SK-N-SH (cell line): ENCODE measurements at regions not wholly inside any gene's neighbourhood (a gene's known extent, or its start where the extent isn't known, plus 50 kb on each side); places are given as distances from the start of the nearest gene placed in this dataset.

Experiments
- EP300 ChIP-seq, 2 experiments: IDR thresholded peaks; 2 replicates each; pipeline versions ENCODE4 v1.4.0 to v1.6.1; 2012; ENCODE audit warnings: borderline replicate concordance in 1 of 2, low read depth in 1 of 2, low read length in 1 of 2
- EZH2phosphoT487 ChIP-seq: fragments of 200-600 bp; sonication (generic); IDR thresholded peaks from 2 replicates; pipeline ENCODE4 v1.6.1; 2017; ENCODE audit warnings: low read depth, mixed run types, mild to moderate bottlenecking, antibody characterized with exemption, moderate library complexity, borderline replicate concordance
- FOXJ3 ChIP-seq: sonication (generic); formaldehyde crosslinking; IDR thresholded peaks from 2 replicates; pipeline ENCODE4 v1.5.1; 2020; ENCODE audit warnings: mild to moderate bottlenecking, missing genetic modification reagents
- GABPA ChIP-seq: IDR thresholded peaks from 2 replicates; pipeline ENCODE4 v1.4.0; 2012; ENCODE audit warnings: low read depth, mild to moderate bottlenecking
- GATA2 ChIP-seq: sonication (generic); formaldehyde crosslinking; IDR thresholded peaks from 2 replicates; pipeline ENCODE4 v1.5.0; 2020; ENCODE audit warnings: mild to moderate bottlenecking, missing genetic modification reagents
- JUND ChIP-seq: IDR thresholded peaks from 2 replicates; pipeline ENCODE4 v1.4.0; 2012
- MXI1 ChIP-seq: IDR thresholded peaks from 2 replicates; pipeline ENCODE4 v1.6.1; 2012; ENCODE audit warnings: mild to moderate bottlenecking, low read depth, low read length, improper control_type of control experiment
- POLR2AphosphoS5 ChIP-seq: IDR thresholded peaks from 2 replicates; pipeline ENCODE4 v1.6.1; 2012; ENCODE audit warnings: low read depth, low read length
- SMC3 ChIP-seq: IDR thresholded peaks from 2 replicates; pipeline ENCODE4 v1.6.1; 2012; ENCODE audit warnings: low read depth, low read length, improper control_type of control experiment
- TAF1 ChIP-seq: IDR thresholded peaks from 2 replicates; pipeline ENCODE4 v1.6.1; 2012; ENCODE audit warnings: low read depth, mild to moderate bottlenecking, low read length, moderate library complexity, borderline replicate concordance
- TF ChIP-seq, protein P1 (sequence below): fragments of 200-600 bp; sonication (generic); IDR thresholded peaks from 2 replicates; pipeline ENCODE4 v1.6.1; 2017; ENCODE audit warnings: antibody characterized with exemption, mild to moderate bottlenecking, moderate library complexity
- TF ChIP-seq, protein P2 (sequence below): IDR thresholded peaks from 2 replicates; pipeline ENCODE4 v1.6.1; 2012; ENCODE audit warnings: mild to moderate bottlenecking, low read depth, low read length, moderate library complexity
- TF ChIP-seq, protein P3 (sequence below): fragments of 150-350 bp; IDR thresholded peaks from 2 replicates; pipeline ENCODE4 v1.6.1; 2017; ENCODE audit warnings: antibody characterized with exemption, low read length, low read depth, borderline replicate concordance

DNA sequence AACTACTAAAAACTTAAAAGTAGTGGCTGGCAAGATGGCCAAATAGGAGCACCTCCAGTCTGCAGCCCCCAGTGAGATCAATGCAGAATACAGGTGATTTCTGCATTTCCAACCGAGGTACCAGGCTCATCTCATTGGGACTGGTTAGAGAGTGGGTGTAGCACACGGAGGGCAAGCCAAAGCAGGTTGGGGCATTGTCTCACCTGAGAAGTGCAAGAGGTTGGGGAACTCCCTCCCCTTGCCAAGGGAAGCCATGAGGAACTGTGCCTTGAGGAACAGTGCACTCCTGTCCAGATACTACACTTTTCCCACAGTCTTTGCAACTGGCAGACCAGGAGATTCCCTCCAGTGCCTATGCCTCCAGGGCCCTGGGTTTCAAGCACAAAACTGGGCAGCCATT, 311.1 kb downstream of the PAPSS1 start:
- TF ChIP-seq GABPA (no peak), EZH2phosphoT487 (no peak), TAF1 (no peak), FOXJ3 (no peak), EP300 (IDR thresholded peaks at IDR 0.05; ENCODE audit: borderline replicate concordance in 1 of 2, low read depth in 1 of 2, low read length in 1 of 2) (no peak), POLR2AphosphoS5 (no peak), MXI1 (no peak), GATA2 (CRISPR knock-in tag) (no peak), SMC3 (no peak), JUND (no peak)
- TF ChIP-seq, protein P1, sequence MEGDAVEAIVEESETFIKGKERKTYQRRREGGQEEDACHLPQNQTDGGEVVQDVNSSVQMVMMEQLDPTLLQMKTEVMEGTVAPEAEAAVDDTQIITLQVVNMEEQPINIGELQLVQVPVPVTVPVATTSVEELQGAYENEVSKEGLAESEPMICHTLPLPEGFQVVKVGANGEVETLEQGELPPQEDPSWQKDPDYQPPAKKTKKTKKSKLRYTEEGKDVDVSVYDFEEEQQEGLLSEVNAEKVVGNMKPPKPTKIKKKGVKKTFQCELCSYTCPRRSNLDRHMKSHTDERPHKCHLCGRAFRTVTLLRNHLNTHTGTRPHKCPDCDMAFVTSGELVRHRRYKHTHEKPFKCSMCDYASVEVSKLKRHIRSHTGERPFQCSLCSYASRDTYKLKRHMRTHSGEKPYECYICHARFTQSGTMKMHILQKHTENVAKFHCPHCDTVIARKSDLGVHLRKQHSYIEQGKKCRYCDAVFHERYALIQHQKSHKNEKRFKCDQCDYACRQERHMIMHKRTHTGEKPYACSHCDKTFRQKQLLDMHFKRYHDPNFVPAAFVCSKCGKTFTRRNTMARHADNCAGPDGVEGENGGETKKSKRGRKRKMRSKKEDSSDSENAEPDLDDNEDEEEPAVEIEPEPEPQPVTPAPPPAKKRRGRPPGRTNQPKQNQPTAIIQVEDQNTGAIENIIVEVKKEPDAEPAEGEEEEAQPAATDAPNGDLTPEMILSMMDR = no peak
- TF ChIP-seq, protein P2, sequence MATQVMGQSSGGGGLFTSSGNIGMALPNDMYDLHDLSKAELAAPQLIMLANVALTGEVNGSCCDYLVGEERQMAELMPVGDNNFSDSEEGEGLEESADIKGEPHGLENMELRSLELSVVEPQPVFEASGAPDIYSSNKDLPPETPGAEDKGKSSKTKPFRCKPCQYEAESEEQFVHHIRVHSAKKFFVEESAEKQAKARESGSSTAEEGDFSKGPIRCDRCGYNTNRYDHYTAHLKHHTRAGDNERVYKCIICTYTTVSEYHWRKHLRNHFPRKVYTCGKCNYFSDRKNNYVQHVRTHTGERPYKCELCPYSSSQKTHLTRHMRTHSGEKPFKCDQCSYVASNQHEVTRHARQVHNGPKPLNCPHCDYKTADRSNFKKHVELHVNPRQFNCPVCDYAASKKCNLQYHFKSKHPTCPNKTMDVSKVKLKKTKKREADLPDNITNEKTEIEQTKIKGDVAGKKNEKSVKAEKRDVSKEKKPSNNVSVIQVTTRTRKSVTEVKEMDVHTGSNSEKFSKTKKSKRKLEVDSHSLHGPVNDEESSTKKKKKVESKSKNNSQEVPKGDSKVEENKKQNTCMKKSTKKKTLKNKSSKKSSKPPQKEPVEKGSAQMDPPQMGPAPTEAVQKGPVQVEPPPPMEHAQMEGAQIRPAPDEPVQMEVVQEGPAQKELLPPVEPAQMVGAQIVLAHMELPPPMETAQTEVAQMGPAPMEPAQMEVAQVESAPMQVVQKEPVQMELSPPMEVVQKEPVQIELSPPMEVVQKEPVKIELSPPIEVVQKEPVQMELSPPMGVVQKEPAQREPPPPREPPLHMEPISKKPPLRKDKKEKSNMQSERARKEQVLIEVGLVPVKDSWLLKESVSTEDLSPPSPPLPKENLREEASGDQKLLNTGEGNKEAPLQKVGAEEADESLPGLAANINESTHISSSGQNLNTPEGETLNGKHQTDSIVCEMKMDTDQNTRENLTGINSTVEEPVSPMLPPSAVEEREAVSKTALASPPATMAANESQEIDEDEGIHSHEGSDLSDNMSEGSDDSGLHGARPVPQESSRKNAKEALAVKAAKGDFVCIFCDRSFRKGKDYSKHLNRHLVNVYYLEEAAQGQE = no peak
- TF ChIP-seq, protein P3, sequence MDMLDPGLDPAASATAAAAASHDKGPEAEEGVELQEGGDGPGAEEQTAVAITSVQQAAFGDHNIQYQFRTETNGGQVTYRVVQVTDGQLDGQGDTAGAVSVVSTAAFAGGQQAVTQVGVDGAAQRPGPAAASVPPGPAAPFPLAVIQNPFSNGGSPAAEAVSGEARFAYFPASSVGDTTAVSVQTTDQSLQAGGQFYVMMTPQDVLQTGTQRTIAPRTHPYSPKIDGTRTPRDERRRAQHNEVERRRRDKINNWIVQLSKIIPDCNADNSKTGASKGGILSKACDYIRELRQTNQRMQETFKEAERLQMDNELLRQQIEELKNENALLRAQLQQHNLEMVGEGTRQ = no peak
